HFFc6 (cell line): ENCODE measurements at regions not wholly inside any gene's neighbourhood (a gene's known extent, or its start where the extent isn't known, plus 50 kb on each side); places are given as distances from the start of the nearest gene placed in this dataset.

ENCODE experiments used
- DNase-seq: peaks from one replicate; pipeline ENCODE4 v3.0.0-alpha.2; 2018
- H3K27ac Mint-ChIP-seq: 2 replicates; pipeline ENCODE4 v1.8.0; 2020; ENCODE audit warnings: mild to moderate bottlenecking, mixed read lengths
- H3K27me3 Mint-ChIP-seq: 2 replicates; pipeline ENCODE4 v1.8.0; 2021; ENCODE audit warnings: mild to moderate bottlenecking, moderate library complexity, mixed read lengths; ENCODE audit not compliant: insufficient read depth
- H3K36me3 Mint-ChIP-seq: 2 replicates; pipeline ENCODE4 v1.8.0; 2021; ENCODE audit warnings: low read depth, mixed read lengths
- H3K4me1 Mint-ChIP-seq: 2 replicates; pipeline ENCODE4 v1.8.0; 2020; ENCODE audit warnings: low read depth, mixed read lengths
- H3K4me3 Mint-ChIP-seq: 2 replicates; pipeline ENCODE4 v1.8.0; 2020; ENCODE audit warnings: mild to moderate bottlenecking, moderate library complexity, mixed read lengths
- H3K9me3 Mint-ChIP-seq: 2 replicates; pipeline ENCODE4 v1.8.0; 2020; ENCODE audit warnings: mild to moderate bottlenecking, mixed read lengths
- TF ChIP-seq, protein P1 (sequence below): fragments of 200-600 bp; sonication (generic); IDR thresholded peaks from 2 replicates; pipeline ENCODE4 v1.5.0; 2021; ENCODE audit warnings: antibody characterized with exemption, mild to moderate bottlenecking

GRCh38 chr5:103907001-103907400, 344.4 kb upstream of the NUDT12 start:
- TF ChIP-seq, protein P1, sequence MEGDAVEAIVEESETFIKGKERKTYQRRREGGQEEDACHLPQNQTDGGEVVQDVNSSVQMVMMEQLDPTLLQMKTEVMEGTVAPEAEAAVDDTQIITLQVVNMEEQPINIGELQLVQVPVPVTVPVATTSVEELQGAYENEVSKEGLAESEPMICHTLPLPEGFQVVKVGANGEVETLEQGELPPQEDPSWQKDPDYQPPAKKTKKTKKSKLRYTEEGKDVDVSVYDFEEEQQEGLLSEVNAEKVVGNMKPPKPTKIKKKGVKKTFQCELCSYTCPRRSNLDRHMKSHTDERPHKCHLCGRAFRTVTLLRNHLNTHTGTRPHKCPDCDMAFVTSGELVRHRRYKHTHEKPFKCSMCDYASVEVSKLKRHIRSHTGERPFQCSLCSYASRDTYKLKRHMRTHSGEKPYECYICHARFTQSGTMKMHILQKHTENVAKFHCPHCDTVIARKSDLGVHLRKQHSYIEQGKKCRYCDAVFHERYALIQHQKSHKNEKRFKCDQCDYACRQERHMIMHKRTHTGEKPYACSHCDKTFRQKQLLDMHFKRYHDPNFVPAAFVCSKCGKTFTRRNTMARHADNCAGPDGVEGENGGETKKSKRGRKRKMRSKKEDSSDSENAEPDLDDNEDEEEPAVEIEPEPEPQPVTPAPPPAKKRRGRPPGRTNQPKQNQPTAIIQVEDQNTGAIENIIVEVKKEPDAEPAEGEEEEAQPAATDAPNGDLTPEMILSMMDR: no peak
- Mint-ChIP-seq H3K36me3 (no peaks in the 10 kb centered on the region), H3K27me3 (no peaks in the 10 kb centered on the region), H3K4me1 (no peaks in the 10 kb centered on the region), H3K27ac (no peak overlapping the region), H3K4me3 (no peak overlapping the region), H3K9me3 (peaks cover 17% of the 10 kb centered on the region)
- DNase-seq: no peak

- Mint-ChIP-seq H3K36me3 (no peaks in the 10 kb centered on the region), H3K4me3 (no peak overlapping the region), H3K27ac (no peak overlapping the region), H3K4me1 (no peaks in the 10 kb centered on the region), H3K27me3 (no peaks in the 10 kb centered on the region), H3K9me3 (peaks cover 37% of the 10 kb centered on the region)
- no peak for DNase-seq
- TF ChIP-seq, protein P1: no peak
Measured at GRCh38 chr5:103904651-103905050, 342.1 kb upstream of the NUDT12 start.

GRCh38 chr5:103902893-103903292, 340.3 kb upstream of the NUDT12 start:
- H3K9me3 Mint-ChIP-seq: peaks cover 49% of the 10 kb centered on the region
- no peaks in the 10 kb centered on the region for H3K27me3 Mint-ChIP-seq
- H3K4me1 Mint-ChIP-seq: no peaks in the 10 kb centered on the region
- H3K4me3 Mint-ChIP-seq: no peak overlapping the region
- TF ChIP-seq, protein P1: no peak
- no peak overlapping the region for H3K27ac Mint-ChIP-seq
- DNase-seq: no peak
- no peaks in the 10 kb centered on the region for H3K36me3 Mint-ChIP-seq

- Mint-ChIP-seq H3K27ac (no peak overlapping the region), H3K4me3 (no peak overlapping the region), H3K9me3 (peaks cover 53% of the 10 kb centered on the region), H3K36me3 (no peaks in the 10 kb centered on the region), H3K27me3 (no peaks in the 10 kb centered on the region), H3K4me1 (no peaks in the 10 kb centered on the region)
- TF ChIP-seq, protein P1: no peak
- DNase-seq: no peak
Measured at GRCh38 chr5:103901885-103902284, 339.3 kb upstream of the NUDT12 start.

GRCh38 chr5:103896593-103896992, 334.0 kb upstream of the NUDT12 start:
- H3K36me3 Mint-ChIP-seq: no peaks in the 10 kb centered on the region
- no peak for DNase-seq
- H3K4me3 Mint-ChIP-seq: no peak overlapping the region
- no peak overlapping the region for H3K27ac Mint-ChIP-seq
- peaks cover 48% of the 10 kb centered on the region for H3K9me3 Mint-ChIP-seq
- TF ChIP-seq, protein P1: no peak
- no peaks in the 10 kb centered on the region for H3K27me3 Mint-ChIP-seq
- no peaks in the 10 kb centered on the region for H3K4me1 Mint-ChIP-seq

GRCh38 chr5:103895738-103896137, 333.1 kb upstream of the NUDT12 start:
- Mint-ChIP-seq H3K4me1 (no peaks in the 10 kb centered on the region), H3K27ac (no peak overlapping the region), H3K36me3 (no peaks in the 10 kb centered on the region)

More at GRCh38 chr5:103895738-103896137, 333.1 kb upstream of the NUDT12 start:
- Mint-ChIP-seq H3K4me3 (no peak overlapping the region), H3K27me3 (no peaks in the 10 kb centered on the region), H3K9me3 (peaks cover 42% of the 10 kb centered on the region)
- TF ChIP-seq, protein P1: no peak
- DNase-seq: no peak
